HCT116 (cell line): ENCODE measurements at regions not wholly inside any gene's neighbourhood (a gene's known extent, or its start where the extent isn't known, plus 50 kb on each side); places are given as distances from the start of the nearest gene placed in this dataset.

Experiments used
- ATAC-seq: fragments of 200-7000 bp; cut with Tn5 transposase; 2 replicates; pipeline ENCODE4 v1.9.1; 2020; ENCODE audit warnings: mild to moderate bottlenecking, moderate library complexity
- BruUV-seq: library from RNA; stranded (reverse); fragments of 400-500 nt; replicated peaks from 2 replicates; lab custom pipeline; 2021; lab: Mats Ljungman, UMichigan
- CTCF ChIA-PET: fragments of 300-600 bp; sonication (Branson Sonifier 250); formaldehyde crosslinking; loops from one replicate; lab custom pipeline; 2021; ENCODE audit warnings: antibody characterized with exemption; lab: Charles Lee
- POLR2A ChIA-PET: fragments of 300-600, 350-600 bp; sonication (Branson Sonifier 250); formaldehyde crosslinking; loops from one replicate; lab custom pipeline; 2021; ENCODE audit warnings: antibody characterized with exemption; lab: Charles Lee
- RAD21 ChIA-PET, 2 experiments: fragments of 300-600 bp; sonication (Branson Sonifier 250); formaldehyde crosslinking; loops; one replicate each; lab custom pipeline; 2023; ENCODE audit warnings: low total read pairs in 2 of 2; ENCODE audit not compliant: uncharacterized antibody in 2 of 2, unreplicated experiment in 2 of 2, low non-redundant PET in 1 of 2; lab: Charles Lee
- DNase-seq: peaks from one replicate; pipeline ENCODE4 v3.0.0-alpha.2; 2010; ENCODE audit warnings: low read depth, low spot score
- H2AFZ ChIP-seq: fragments of 200-600 bp; shearing (Covaris generic), sonication (generic); 2 replicates; pipeline ENCODE4 v1.6.1; 2017; ENCODE audit warnings: low read depth, mixed run types, mixed read lengths, antibody characterized with exemption, low read length; ENCODE audit not compliant: poor library complexity, severe bottlenecking
- H3K27ac ChIP-seq: 2 replicates; pipeline ENCODE4 v1.5.1; 2012; ENCODE audit warnings: low read depth, low read length
- H3K27me3 ChIP-seq: fragments of 200-600 bp; sonication (generic); 2 replicates; pipeline ENCODE4 v1.6.1; 2016; ENCODE audit warnings: mixed run types, low read length, mixed read lengths; ENCODE audit not compliant: insufficient read depth
- H3K36me3 ChIP-seq, 2 experiments: fragments of 200-500 bp in 1 of 2; fragments of 200-600 bp in 1 of 2; sonication (Bioruptor generic) in 1 of 2; sonication (generic) in 1 of 2; 2 replicates each; pipeline versions ENCODE4 v1.5.1 to v1.6.1; 2014 to 2016; ENCODE audit warnings: low read length in 2 of 2, inconsistent platforms in 1 of 2, mixed read lengths in 1 of 2, mixed run types in 1 of 2; ENCODE audit not compliant: insufficient read depth in 2 of 2, control insufficient read depth in 1 of 2
- H3K4me1 ChIP-seq, 2 experiments: fragments of 200-600 bp in 1 of 2; sonication (generic) in 1 of 2; 2 replicates each; pipeline versions ENCODE4 v1.5.1 to v1.6.1; 2012 to 2017; ENCODE audit warnings: low read length in 2 of 2, inconsistent platforms in 1 of 2, mild to moderate bottlenecking in 1 of 2, mixed read lengths in 1 of 2, mixed run types in 1 of 2, moderate library complexity in 1 of 2; ENCODE audit not compliant: insufficient read depth in 2 of 2, control insufficient read depth in 1 of 2
- H3K4me2 ChIP-seq: fragments of 200-600 bp; sonication (generic); 2 replicates; pipeline ENCODE4 v1.6.1; 2017; ENCODE audit warnings: mixed run types, low read length, mixed read lengths
- H3K4me3 ChIP-seq, 2 experiments: fragments of 200-600 bp in 1 of 2; sonication (generic) in 1 of 2; replicated peaks in 1 of 2; 2 replicates each; pipeline ENCODE4 v1.5.1; 2011 to 2016; ENCODE audit warnings: low read length in 2 of 2, control low read depth in 1 of 2, low read depth in 1 of 2, mild to moderate bottlenecking in 1 of 2, mixed read lengths in 1 of 2, mixed run types in 1 of 2
- H3K79me2 ChIP-seq: fragments of 200-600 bp; sonication (generic); 2 replicates; pipeline ENCODE4 v1.6.1; 2017; ENCODE audit warnings: mild to moderate bottlenecking, mixed run types, low read length, moderate library complexity, mixed read lengths; ENCODE audit not compliant: insufficient read depth
- H3K9ac ChIP-seq: fragments of 200-600 bp; sonication (generic); 2 replicates; pipeline ENCODE4 v1.6.1; 2016; ENCODE audit warnings: low read length, mixed read lengths
- H3K9me2 ChIP-seq: fragments of 200-600 bp; sonication (generic), shearing (Covaris generic); 2 replicates; pipeline ENCODE4 v1.6.1; 2017; ENCODE audit warnings: mixed run types, mild to moderate bottlenecking, moderate library complexity; ENCODE audit not compliant: insufficient read depth
- H3K9me3 ChIP-seq, 2 experiments: fragments of 200-500 bp in 1 of 2; fragments of 200-600 bp in 1 of 2; sonication (Bioruptor generic) in 1 of 2; sonication (generic) in 1 of 2; 2 replicates each; pipeline ENCODE4 v1.6.1; 2014 to 2017; ENCODE audit warnings: low read length in 2 of 2, mixed read lengths in 2 of 2, inconsistent platforms in 1 of 2, low read depth in 1 of 2, mild to moderate bottlenecking in 1 of 2, mixed run types in 1 of 2, moderate library complexity in 1 of 2; ENCODE audit not compliant: control insufficient read depth in 1 of 2, insufficient read depth in 1 of 2
- H4K20me1 ChIP-seq: fragments of 200-600 bp; sonication (generic), shearing (Covaris generic); 2 replicates; pipeline ENCODE4 v1.6.1; 2017; ENCODE audit warnings: mixed run types, mild to moderate bottlenecking, moderate library complexity; ENCODE audit not compliant: insufficient read depth
- CTCF ChIP-seq, 3 experiments: fragments of 200-600 bp in 1 of 3; sonication (generic) in 1 of 3; IDR thresholded peaks in 2 of 3; conservative IDR thresholded peaks in 1 of 3; 2 replicates each; pipeline ENCODE4 v1.5.1; 2012 to 2017; ENCODE audit warnings: low read depth in 2 of 3, low read length in 2 of 3, antibody characterized with exemption in 1 of 3, borderline replicate concordance in 1 of 3, control low read depth in 1 of 3, mild to moderate bottlenecking in 1 of 3, mixed read lengths in 1 of 3, mixed run types in 1 of 3, moderate library complexity in 1 of 3; ENCODE audit not compliant: insufficient read depth in 1 of 3
- EGR1 ChIP-seq: IDR thresholded peaks from 2 replicates; pipeline ENCODE4 v1.6.1; 2012; ENCODE audit warnings: low read depth
- EZH2 ChIP-seq: fragments of 200-600 bp; sonication (generic); IDR thresholded peaks from 2 replicates; pipeline ENCODE4 v1.6.1; 2017; ENCODE audit warnings: antibody characterized with exemption, mixed run types
- EZH2phosphoT487 ChIP-seq: fragments of 200-600 bp; IDR thresholded peaks from 2 replicates; pipeline ENCODE4 v1.6.1; 2018; ENCODE audit warnings: antibody characterized with exemption, borderline replicate concordance
- FOSL1 ChIP-seq: IDR thresholded peaks from 2 replicates; pipeline ENCODE4 v1.6.1; 2012; ENCODE audit warnings: low read depth
- POLR2A ChIP-seq: IDR thresholded peaks from 2 replicates; pipeline ENCODE4 v1.7.0; 2011; ENCODE audit warnings: borderline replicate concordance; ENCODE audit not compliant: insufficient read depth, insufficient read length; ENCODE audit errors: extremely low read depth
- POLR2AphosphoS5 ChIP-seq: IDR thresholded peaks from 2 replicates; pipeline ENCODE4 v1.6.1; 2011; ENCODE audit warnings: mild to moderate bottlenecking, low read depth, low read length, moderate library complexity
- SIN3A ChIP-seq: IDR thresholded peaks from 2 replicates; pipeline ENCODE4 v1.6.1; 2012; ENCODE audit warnings: low read depth
- TCF7L2 ChIP-seq: IDR thresholded peaks from 2 replicates; pipeline ENCODE4 v1.7.0; 2011; ENCODE audit warnings: borderline replicate concordance, inconsistent platforms; ENCODE audit not compliant: insufficient read depth, insufficient read length; ENCODE audit errors: extremely low read depth
- ZNF274 ChIP-seq: fragments of 200-500 bp; sonication (Bioruptor generic); IDR thresholded peaks from 2 replicates; pipeline ENCODE4 v1.6.1; 2014; ENCODE audit warnings: mild to moderate bottlenecking, low read depth, low read length, inconsistent platforms
- intact Hi-C: fragments of 100-400 bp; cut with micrococcal nuclease; formaldehyde crosslinking; loops from 2 replicates; pipeline ENCODE4 v1.10.0; 2022
- TF ChIP-seq, protein P1 (sequence below): IDR thresholded peaks from 2 replicates; pipeline ENCODE4 v1.6.1; 2012
- TF ChIP-seq, protein P2 (sequence below): IDR thresholded peaks from 2 replicates; pipeline ENCODE4 v1.6.1; 2011; ENCODE audit warnings: mild to moderate bottlenecking, low read length, moderate library complexity; ENCODE audit not compliant: insufficient replicate concordance; ENCODE audit errors: extremely low read depth

GRCh38 chr19:31534786-31535657, 185.8 kb upstream of the TSHZ3 start:
- H3K27me3 ChIP-seq: no peaks in the 10 kb centered on the region
- H3K9ac ChIP-seq: no peak overlapping the region
- no peak overlapping the region for H3K4me3 ChIP-seq
- no TSS peak for BruUV-seq
- ChIA-PET POLR2A (no interaction called here), CTCF (no interaction called here), RAD21 (no interaction called here)
- no peak overlapping the region for H3K27ac ChIP-seq
- intact Hi-C loops: no loop called here
- TF ChIP-seq CTCF (IDR thresholded peaks at IDR 0.05 in 2 of 3, conservative IDR thresholded peaks at IDR 0.05 in 1 of 3; ENCODE audit: borderline replicate concordance in 1 of 3, insufficient read depth in 1 of 3, low read depth in 2 of 3, low read length in 2 of 3) (no peak), ZNF274 (no peak), SIN3A (no peak), TCF7L2 (no peak), EZH2 (no peak), EZH2phosphoT487 (no peak), POLR2A (no peak), POLR2AphosphoS5 (no peak), EGR1 (no peak), FOSL1 (no peak)
- TF ChIP-seq, protein P1, sequence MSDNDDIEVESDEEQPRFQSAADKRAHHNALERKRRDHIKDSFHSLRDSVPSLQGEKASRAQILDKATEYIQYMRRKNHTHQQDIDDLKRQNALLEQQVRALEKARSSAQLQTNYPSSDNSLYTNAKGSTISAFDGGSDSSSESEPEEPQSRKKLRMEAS: no peak
- TF ChIP-seq, protein P2, sequence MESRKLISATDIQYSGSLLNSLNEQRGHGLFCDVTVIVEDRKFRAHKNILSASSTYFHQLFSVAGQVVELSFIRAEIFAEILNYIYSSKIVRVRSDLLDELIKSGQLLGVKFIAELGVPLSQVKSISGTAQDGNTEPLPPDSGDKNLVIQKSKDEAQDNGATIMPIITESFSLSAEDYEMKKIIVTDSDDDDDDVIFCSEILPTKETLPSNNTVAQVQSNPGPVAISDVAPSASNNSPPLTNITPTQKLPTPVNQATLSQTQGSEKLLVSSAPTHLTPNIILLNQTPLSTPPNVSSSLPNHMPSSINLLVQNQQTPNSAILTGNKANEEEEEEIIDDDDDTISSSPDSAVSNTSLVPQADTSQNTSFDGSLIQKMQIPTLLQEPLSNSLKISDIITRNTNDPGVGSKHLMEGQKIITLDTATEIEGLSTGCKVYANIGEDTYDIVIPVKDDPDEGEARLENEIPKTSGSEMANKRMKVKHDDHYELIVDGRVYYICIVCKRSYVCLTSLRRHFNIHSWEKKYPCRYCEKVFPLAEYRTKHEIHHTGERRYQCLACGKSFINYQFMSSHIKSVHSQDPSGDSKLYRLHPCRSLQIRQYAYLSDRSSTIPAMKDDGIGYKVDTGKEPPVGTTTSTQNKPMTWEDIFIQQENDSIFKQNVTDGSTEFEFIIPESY: no peak
- no peaks in the 10 kb centered on the region for H3K4me1 ChIP-seq
- H3K9me2 ChIP-seq: no peaks in the 10 kb centered on the region
- no peak overlapping the region for H3K4me2 ChIP-seq
- H4K20me1 ChIP-seq: no peaks in the 10 kb centered on the region
- DNase-seq: no peak
- no peak for ATAC-seq
- no peaks in the 10 kb centered on the region for H3K36me3 ChIP-seq
- peaks cover 28 to 29% of the 10 kb centered on the region in 2 experiments; a peak in 2 of 4 replicates for H3K9me3 ChIP-seq
- no peak overlapping the region for H2AFZ ChIP-seq
- no peaks in the 10 kb centered on the region for H3K79me2 ChIP-seq
